WTC11 (cell line): ENCODE measurements at regions not wholly inside any gene's neighbourhood (a gene's known extent, or its start where the extent isn't known, plus 50 kb on each side); places are given as distances from the start of the nearest gene placed in this dataset.

Experiments
- ATAC-seq: fragments of 200-7000 bp; cut with Tn5 transposase; 2 replicates; pipeline ENCODE4 v1.10.0; 2021; ENCODE audit warnings: mild to moderate bottlenecking, moderate library complexity
- CTCF ChIA-PET: fragments of 300-600 bp; sonication (Branson Sonifier 250); formaldehyde crosslinking; loops from one replicate; lab custom pipeline; 2021; ENCODE audit warnings: antibody characterized with exemption; lab: Charles Lee
- POLR2A ChIA-PET: fragments of 350-600 bp; sonication (Branson Sonifier 250); formaldehyde crosslinking; loops from one replicate; lab custom pipeline; 2021; ENCODE audit warnings: antibody characterized with exemption; lab: Charles Lee
- DNase-seq: peaks from one replicate; pipeline ENCODE4 v3.0.0; 2021; ENCODE audit warnings: low spot score
- H3K27ac Mint-ChIP-seq: 2 replicates; pipeline ENCODE4 v1.8.0; 2021; ENCODE audit warnings: mixed read lengths
- H3K27me3 Mint-ChIP-seq: 2 replicates; pipeline ENCODE4 v1.8.0; 2021; ENCODE audit warnings: low read depth, mild to moderate bottlenecking, moderate library complexity, mixed read lengths
- H3K36me3 Mint-ChIP-seq: 2 replicates; pipeline ENCODE4 v1.8.0; 2021; ENCODE audit warnings: mixed read lengths
- H3K4me1 Mint-ChIP-seq: 2 replicates; pipeline ENCODE4 v1.8.0; 2022; ENCODE audit warnings: mixed read lengths
- H3K4me3 Mint-ChIP-seq: 2 replicates; pipeline ENCODE4 v1.8.0; 2021; ENCODE audit warnings: mild to moderate bottlenecking, moderate library complexity, mixed read lengths
- H3K9me3 Mint-ChIP-seq: 2 replicates; pipeline ENCODE4 v1.8.0; 2021; ENCODE audit warnings: mixed read lengths
- ATF3 ChIP-seq: sonication (generic); formaldehyde crosslinking; conservative IDR thresholded peaks from 2 replicates; pipeline ENCODE4 v1.8.1; 2022; ENCODE audit warnings: mild to moderate bottlenecking, missing genetic modification reagents
- ATF6 ChIP-seq: sonication (generic); formaldehyde crosslinking; IDR thresholded peaks from 2 replicates; pipeline ENCODE4 v1.8.1; 2023; ENCODE audit warnings: mild to moderate bottlenecking, missing genetic modification reagents
- E2F1 ChIP-seq: sonication (generic); formaldehyde crosslinking; IDR thresholded peaks from 2 replicates; pipeline ENCODE4 v1.8.0; 2022; ENCODE audit warnings: mild to moderate bottlenecking, missing genetic modification reagents
- E2F4 ChIP-seq: sonication (generic); formaldehyde crosslinking; IDR thresholded peaks from 2 replicates; pipeline ENCODE4 v1.8.1; 2022; ENCODE audit warnings: low read depth, mild to moderate bottlenecking, moderate library complexity, missing genetic modification reagents, borderline replicate concordance
- ELF4 ChIP-seq: sonication (generic); formaldehyde crosslinking; IDR thresholded peaks from 2 replicates; pipeline ENCODE4 v1.8.1; 2022; ENCODE audit warnings: low read depth, mild to moderate bottlenecking, moderate library complexity, missing genetic modification reagents
- FOXP4 ChIP-seq: sonication (generic); formaldehyde crosslinking; IDR thresholded peaks from 2 replicates; pipeline ENCODE4 v1.8.0; 2022; ENCODE audit warnings: mild to moderate bottlenecking, missing genetic modification reagents
- KAT7 ChIP-seq: sonication (generic); formaldehyde crosslinking; IDR thresholded peaks from 2 replicates; pipeline ENCODE4 v1.8.1; 2023; ENCODE audit warnings: missing genetic modification reagents, mild to moderate bottlenecking, borderline replicate concordance
- MXD4 ChIP-seq: fragments of 250-450 bp; sonication (Bioruptor Pico); IDR thresholded peaks from 2 replicates; pipeline ENCODE4 v1.8.0; 2021; ENCODE audit warnings: mild to moderate bottlenecking, moderate library complexity, borderline replicate concordance
- NR1H2 ChIP-seq: sonication (generic); formaldehyde crosslinking; IDR thresholded peaks from 2 replicates; pipeline ENCODE4 v1.9.0; 2021; ENCODE audit warnings: mild to moderate bottlenecking, moderate library complexity, missing genetic modification reagents
- NR3C1 ChIP-seq: sonication (generic); formaldehyde crosslinking; conservative IDR thresholded peaks from 2 replicates; pipeline ENCODE4 v1.8.1; 2023; ENCODE audit warnings: low read depth, mild to moderate bottlenecking, missing genetic modification reagents
- RELA ChIP-seq: sonication (generic); formaldehyde crosslinking; IDR thresholded peaks from 2 replicates; pipeline ENCODE4 v1.8.1; 2022; ENCODE audit warnings: missing genetic modification reagents, mild to moderate bottlenecking, borderline replicate concordance
- TCF7 ChIP-seq: sonication (generic); formaldehyde crosslinking; IDR thresholded peaks from 2 replicates; pipeline ENCODE4 v1.8.0; 2022; ENCODE audit warnings: mild to moderate bottlenecking, low read depth, missing genetic modification reagents, moderate library complexity
- TEAD1 ChIP-seq: sonication (generic); formaldehyde crosslinking; IDR thresholded peaks from 2 replicates; pipeline ENCODE4 v1.8.0; 2022; ENCODE audit warnings: mild to moderate bottlenecking, missing genetic modification reagents
- TEAD4 ChIP-seq: sonication (generic); formaldehyde crosslinking; IDR thresholded peaks from 2 replicates; pipeline ENCODE4 v1.8.0; 2022; ENCODE audit warnings: mild to moderate bottlenecking, missing genetic modification reagents
- ZNF121 ChIP-seq: sonication (generic); formaldehyde crosslinking; IDR thresholded peaks from 2 replicates; pipeline ENCODE4 v1.8.0; 2023; ENCODE audit warnings: missing genetic modification reagents
- ZNF512 ChIP-seq: sonication (generic); formaldehyde crosslinking; IDR thresholded peaks from 2 replicates; pipeline ENCODE4 v1.8.1; 2022; ENCODE audit warnings: missing genetic modification reagents, borderline replicate concordance
- ZNF671 ChIP-seq: fragments of 250-450 bp; sonication (Bioruptor Pico); IDR thresholded peaks from 2 replicates; pipeline ENCODE4 v1.8.0; 2021; ENCODE audit warnings: mild to moderate bottlenecking
- ZSCAN18 ChIP-seq: fragments of 250-450 bp; sonication (Bioruptor Pico); IDR thresholded peaks from 2 replicates; pipeline ENCODE4 v2.1.2; 2022; ENCODE audit warnings: mild to moderate bottlenecking, moderate library complexity

- TF ChIP-seq FOXP4 (CRISPR knock-in tag) (no peak), NR1H2 (CRISPR knock-in tag) (no peak), TCF7 (no peak), ZNF671 (CRISPR knock-in tag) (no peak), TEAD1 (CRISPR knock-in tag) (no peak), E2F4 (CRISPR knock-in tag) (no peak), ATF3 (no peak), MXD4 (CRISPR knock-in tag) (no peak), RELA (CRISPR knock-in tag) (no peak), TEAD4 (CRISPR knock-in tag) (no peak), KAT7 (CRISPR knock-in tag) (no peak), ATF6 (CRISPR knock-in tag) (no peak), E2F1 (CRISPR knock-in tag) (no peak), ELF4 (CRISPR knock-in tag) (no peak), NR3C1 (CRISPR knock-in tag) (no peak), ZSCAN18 (CRISPR knock-in tag) (no peak), ZNF512 (CRISPR knock-in tag) (no peak), ZNF121 (CRISPR knock-in tag) (no peak)
- POLR2A ChIA-PET = no interaction called here
- Mint-ChIP-seq H3K4me1 (no peaks in the 10 kb centered on the region), H3K9me3 (peaks cover 6% of the 10 kb centered on the region), H3K4me3 (no peak overlapping the region), H3K27me3 (no peaks in the 10 kb centered on the region; the same call in 1 of the 2 replicates), H3K27ac (no peak overlapping the region), H3K36me3 (no peaks in the 10 kb centered on the region)
- CTCF ChIA-PET = interaction anchor here (1.5 kb wide), 1 partner anchor 17 kb away, joined by 3 read pairs; no protein-coding TSS in a partner anchor
- DNase-seq (no peak), ATAC-seq (no peak)
Measured at GRCh38 chr12:115791331-115791730, 486.2 kb downstream of the MED13L start.
